ENCODE measurements at regions not wholly inside any gene's neighbourhood (a gene's known extent, or its start where the extent isn't known, plus 50 kb on each side); places are given as distances from the start of the nearest gene placed in this dataset.

DNA sequence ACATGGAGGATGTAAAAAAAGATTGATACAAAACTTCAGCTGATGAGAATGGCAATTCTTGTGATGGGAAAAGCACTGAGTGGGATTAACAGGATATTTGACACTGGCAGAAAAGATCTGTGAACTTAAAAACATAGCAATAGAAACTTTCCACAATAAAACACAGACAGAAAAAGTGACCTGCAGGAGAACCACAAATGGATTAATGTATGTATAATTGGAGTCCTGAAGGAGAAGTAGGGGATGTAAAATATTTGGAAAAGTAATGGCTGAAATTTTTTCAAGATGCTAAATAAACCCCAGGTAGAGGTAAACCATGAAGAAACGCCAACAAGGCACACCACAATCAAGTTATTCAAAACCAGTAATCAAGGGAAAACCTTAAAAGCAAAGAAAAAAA, 130.8 kb upstream of the C14orf180 start:
- TF ChIP-seq ELF4 (IDR thresholded peaks at IDR 0.05) (no peak), L3MBTL2 (conservative IDR thresholded peaks at IDR 0.05) (no peak)

Measured in HEK293T (cell line).